Endothelial cell of umbilical vein (primary cell): ENCODE measurements at regions not wholly inside any gene's neighbourhood (a gene's known extent, or its start where the extent isn't known, plus 50 kb on each side); places are given as distances from the start of the nearest gene placed in this dataset.
"Not testable (repeated sequence)": the region's sequence is repeated elsewhere in the genome, so short reads cannot be mapped to it uniquely, and the experiment has no call there.

ENCODE experiments used
- BruUV-seq: library from RNA; stranded (reverse); fragments of 400-500 nt; replicated peaks from 2 replicates; lab custom pipeline; 2021; lab: Mats Ljungman, UMichigan
- CTCF ChIA-PET: fragments of 300-600, 350-600 bp; sonication (Branson Sonifier 250); formaldehyde crosslinking; loops from one replicate; lab custom pipeline; 2021; ENCODE audit warnings: antibody characterized with exemption, inconsistent platforms; lab: Charles Lee
- POLR2A ChIA-PET: fragments of 300-600, 350-600 bp; sonication (Branson Sonifier 250); formaldehyde crosslinking; loops from one replicate; lab custom pipeline; 2021; ENCODE audit warnings: antibody characterized with exemption, inconsistent platforms; lab: Charles Lee
- DNase-seq: peaks from one replicate; pipeline ENCODE4 v3.0.0-alpha.2; 2011; ENCODE audit warnings: low read depth, low spot score
- FAIRE-seq: peaks from 2 replicates; lab custom pipeline; 2011; peaks lifted over from hg19 to GRCh38; lab: Jason Lieb, UNC
- H2AFZ ChIP-seq: 2 replicates; pipeline ENCODE4 v1.6.0; 2012; ENCODE audit warnings: low read depth, low read length, control low read depth, inconsistent platforms
- H3K27ac ChIP-seq: 2 replicates; pipeline ENCODE4 v1.5.1; 2011; ENCODE audit warnings: low read depth, mild to moderate bottlenecking, control low read depth, low read length, moderate library complexity; ENCODE audit not compliant: insufficient read depth
- H3K27me3 ChIP-seq, 2 experiments: 2 replicates each; pipeline versions ENCODE4 v1.6.0 to v1.6.1; 2011; ENCODE audit warnings: low read length in 2 of 2, mixed read lengths in 1 of 2; ENCODE audit not compliant: control insufficient read depth in 2 of 2, insufficient read depth in 2 of 2
- H3K36me3 ChIP-seq, 2 experiments: 2 replicates in 1 of 2; 3 replicates in 1 of 2; pipeline ENCODE4 v1.5.1; 2011; ENCODE audit warnings: low read length in 2 of 2, mild to moderate bottlenecking in 1 of 2, moderate library complexity in 1 of 2; ENCODE audit not compliant: control insufficient read depth in 2 of 2, insufficient read depth in 2 of 2; ENCODE audit errors: extremely low read depth in 1 of 2
- H3K4me1 ChIP-seq: 3 replicates; pipeline ENCODE4 v1.5.1; 2011; ENCODE audit warnings: mild to moderate bottlenecking, low read length; ENCODE audit not compliant: control insufficient read depth, insufficient read depth; ENCODE audit errors: extremely low read depth
- H3K4me2 ChIP-seq: 2 replicates; pipeline ENCODE4 v1.6.1; 2011; ENCODE audit warnings: low read length, control low read depth, mixed read lengths; ENCODE audit not compliant: insufficient read depth
- H3K4me3 ChIP-seq, 3 experiments: fragments of 200-600 bp in 1 of 3; sonication (generic), shearing (Covaris generic) in 1 of 3; replicated peaks in 1 of 3; 2 replicates each; pipeline ENCODE4 v1.5.1; 2011 to 2016; ENCODE audit warnings: control low read depth in 3 of 3, low read length in 3 of 3, mild to moderate bottlenecking in 2 of 3, inconsistent platforms in 1 of 3, low read depth in 1 of 3, moderate library complexity in 1 of 3; ENCODE audit not compliant: insufficient read depth in 1 of 3
- H3K79me2 ChIP-seq: 2 replicates; pipeline ENCODE4 v1.6.0; 2012; ENCODE audit warnings: low read length, inconsistent platforms; ENCODE audit not compliant: control insufficient read depth, insufficient read depth
- H3K9ac ChIP-seq: replicated peaks from 2 replicates; pipeline ENCODE3; 2011; ENCODE audit warnings: low read length, control low read depth; ENCODE audit not compliant: insufficient read depth; ENCODE audit errors: extremely low read depth
- H3K9me1 ChIP-seq: replicated peaks from 3 replicates; pipeline ENCODE4 v1.6.0; 2011; ENCODE audit warnings: mild to moderate bottlenecking, low read length; ENCODE audit not compliant: control insufficient read depth, insufficient read depth; ENCODE audit errors: extremely low read depth
- H3K9me3 ChIP-seq: replicated peaks from 2 replicates; pipeline ENCODE4 v1.5.1; 2012; ENCODE audit warnings: low read length, inconsistent platforms; ENCODE audit not compliant: control insufficient read depth, insufficient read depth
- H4K20me1 ChIP-seq: replicated peaks from 2 replicates; pipeline ENCODE3; 2011; ENCODE audit warnings: mild to moderate bottlenecking, low read length; ENCODE audit not compliant: control insufficient read depth, insufficient read depth; ENCODE audit errors: extremely low read depth
- EZH2 ChIP-seq: IDR thresholded peaks from 2 replicates; pipeline ENCODE4 v1.6.1; 2012; ENCODE audit warnings: borderline replicate concordance, low read depth, mild to moderate bottlenecking, moderate library complexity, low read length, inconsistent platforms; ENCODE audit not compliant: severe bottlenecking
- FOS ChIP-seq: IDR thresholded peaks from 2 replicates; pipeline ENCODE4 v1.6.1; 2011; ENCODE audit warnings: mild to moderate bottlenecking, low read length, moderate library complexity, borderline replicate concordance; ENCODE audit not compliant: insufficient read depth
- MAX ChIP-seq: IDR thresholded peaks from 2 replicates; pipeline ENCODE4 v1.6.1; 2011; ENCODE audit not compliant: insufficient read depth, insufficient read length
- dilution Hi-C: fragments of 300-500 bp; cut with MboI; formaldehyde crosslinking; loops from one replicate; pipeline ENCODE4 v1.15.0; 2019; ENCODE audit warnings: low sequenced_read_pairs; ENCODE audit not compliant: extremely low pct_ligation_motif_present
- intact Hi-C: fragments of 100-400 bp; cut with micrococcal nuclease; formaldehyde crosslinking; loops from one replicate; pipeline ENCODE4 v1.10.0; 2022

GRCh38 chr2:58751676-58752075 is 510.6 kb upstream of the FANCL start:
- not testable (repeated sequence) for H3K9ac ChIP-seq, BruUV-seq, H3K27me3 ChIP-seq

GRCh38 chr2:58749041-58749440 is 507.9 kb upstream of the FANCL start:
- no peaks in the 10 kb centered on the region for H3K4me1 ChIP-seq
- intact Hi-C loops (no loop called here), dilution Hi-C loops (no loop called here)
- no peak for DNase-seq
- H3K9me3 ChIP-seq = no peaks in the 10 kb centered on the region
- CTCF ChIA-PET = interaction anchor here (1.2 kb wide), 1 partner anchor 12 kb away, joined by 4 read pairs; no protein-coding TSS in a partner anchor
- POLR2A ChIA-PET = no interaction called here
- BruUV-seq = no TSS peak
- no peaks in the 10 kb centered on the region for H4K20me1 ChIP-seq
- no peak overlapping the region for H3K9ac ChIP-seq
- no peak for FAIRE-seq
- H3K79me2 ChIP-seq = no peaks in the 10 kb centered on the region
- H3K36me3 ChIP-seq = no peaks in the 10 kb centered on the region
- no peak overlapping the region for H3K4me2 ChIP-seq
- H3K9me1 ChIP-seq = no peaks in the 10 kb centered on the region
- no peak overlapping the region for H3K4me3 ChIP-seq
- no peak overlapping the region for H2AFZ ChIP-seq
- peaks cover 0 to 3% of the 10 kb centered on the region in 2 experiments for H3K27me3 ChIP-seq
- H3K27ac ChIP-seq = no peak overlapping the region
- no peak for TF ChIP-seq MAX
- no peak for TF ChIP-seq EZH2
- no peak for TF ChIP-seq FOS

More at GRCh38 chr2:58751676-58752075, 510.6 kb upstream of the FANCL start:
- POLR2A ChIA-PET, H3K27ac ChIP-seq, CTCF ChIA-PET, DNase-seq, H2AFZ ChIP-seq, intact Hi-C loops, H3K4me3 ChIP-seq, H3K79me2 ChIP-seq, H3K9me1 ChIP-seq, H4K20me1 ChIP-seq, H3K4me1 ChIP-seq, H3K9me3 ChIP-seq, H3K36me3 ChIP-seq, FAIRE-seq, H3K4me2 ChIP-seq, dilution Hi-C loops: not testable (repeated sequence)

- H4K20me1 ChIP-seq, H3K4me3 ChIP-seq, intact Hi-C loops, H3K79me2 ChIP-seq, POLR2A ChIA-PET, H3K36me3 ChIP-seq, BruUV-seq, H3K4me1 ChIP-seq, H3K9me1 ChIP-seq, H3K9ac ChIP-seq, H3K27me3 ChIP-seq, DNase-seq, H2AFZ ChIP-seq, FAIRE-seq, H3K4me2 ChIP-seq, H3K9me3 ChIP-seq, H3K27ac ChIP-seq, dilution Hi-C loops: not testable (repeated sequence)
- CTCF ChIA-PET = interaction anchor here (3.3 kb wide), 1 partner anchor 19 kb away, joined by 11 read pairs; no protein-coding TSS in a partner anchor
Measured at GRCh38 chr2:58745334-58745733, 504.2 kb upstream of the FANCL start.
